Activated naive CD8-positive, alpha-beta T cell (primary cell): ENCODE measurements at regions not wholly inside any gene's neighbourhood (a gene's known extent, or its start where the extent isn't known, plus 50 kb on each side); places are given as distances from the start of the nearest gene placed in this dataset.
"Not testable (repeated sequence)": the region's sequence is repeated elsewhere in the genome, so short reads cannot be mapped to it uniquely, and the experiment has no call there.

Source experiments
- H3K27ac Mint-ChIP-seq: one replicate; pipeline ENCODE4 v1.8.0; 2021; ENCODE audit warnings: mixed read lengths
- H3K27me3 Mint-ChIP-seq: one replicate; pipeline ENCODE4 v1.8.0; 2021; ENCODE audit warnings: mixed read lengths
- H3K36me3 Mint-ChIP-seq: one replicate; pipeline ENCODE4 v1.8.0; 2021; ENCODE audit warnings: mixed read lengths
- H3K4me1 Mint-ChIP-seq: one replicate; pipeline ENCODE4 v1.8.0; 2021; ENCODE audit warnings: low read depth, mixed read lengths
- H3K4me3 Mint-ChIP-seq: one replicate; pipeline ENCODE4 v1.8.0; 2021; ENCODE audit warnings: mild to moderate bottlenecking, mixed read lengths
- H3K9me3 Mint-ChIP-seq: one replicate; pipeline ENCODE4 v1.8.0; 2021; ENCODE audit warnings: low read depth, mixed read lengths

DNA sequence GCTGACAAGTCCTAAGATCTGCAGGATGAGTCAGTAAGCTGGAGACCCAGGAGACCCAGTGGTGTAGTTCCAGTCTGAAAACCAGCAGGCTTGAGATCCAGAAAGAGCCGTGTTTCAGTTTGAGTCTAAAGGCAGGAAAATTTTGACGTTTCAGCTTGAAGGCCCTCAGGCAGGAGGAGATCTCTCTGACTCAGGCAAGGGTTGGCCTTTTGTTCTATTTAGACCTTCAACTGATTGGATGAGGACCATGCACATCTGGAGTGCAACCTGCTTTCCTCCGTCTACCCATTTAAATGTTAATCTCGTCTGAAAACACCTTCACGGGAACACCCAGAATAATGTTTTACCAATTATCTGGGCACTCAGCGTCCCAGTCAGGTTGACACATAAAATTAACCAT, 69.5 kb downstream of the NPIPA7 start:
- H3K27me3 Mint-ChIP-seq, H3K4me3 Mint-ChIP-seq, H3K36me3 Mint-ChIP-seq, H3K9me3 Mint-ChIP-seq, H3K4me1 Mint-ChIP-seq, H3K27ac Mint-ChIP-seq: not testable (repeated sequence)

- H3K4me1 Mint-ChIP-seq, H3K27ac Mint-ChIP-seq, H3K4me3 Mint-ChIP-seq, H3K27me3 Mint-ChIP-seq, H3K9me3 Mint-ChIP-seq, H3K36me3 Mint-ChIP-seq: not testable (repeated sequence)
Measured at GRCh38 chr16:16449712-16450237, 70.8 kb downstream of the NPIPA7 start.

DNA sequence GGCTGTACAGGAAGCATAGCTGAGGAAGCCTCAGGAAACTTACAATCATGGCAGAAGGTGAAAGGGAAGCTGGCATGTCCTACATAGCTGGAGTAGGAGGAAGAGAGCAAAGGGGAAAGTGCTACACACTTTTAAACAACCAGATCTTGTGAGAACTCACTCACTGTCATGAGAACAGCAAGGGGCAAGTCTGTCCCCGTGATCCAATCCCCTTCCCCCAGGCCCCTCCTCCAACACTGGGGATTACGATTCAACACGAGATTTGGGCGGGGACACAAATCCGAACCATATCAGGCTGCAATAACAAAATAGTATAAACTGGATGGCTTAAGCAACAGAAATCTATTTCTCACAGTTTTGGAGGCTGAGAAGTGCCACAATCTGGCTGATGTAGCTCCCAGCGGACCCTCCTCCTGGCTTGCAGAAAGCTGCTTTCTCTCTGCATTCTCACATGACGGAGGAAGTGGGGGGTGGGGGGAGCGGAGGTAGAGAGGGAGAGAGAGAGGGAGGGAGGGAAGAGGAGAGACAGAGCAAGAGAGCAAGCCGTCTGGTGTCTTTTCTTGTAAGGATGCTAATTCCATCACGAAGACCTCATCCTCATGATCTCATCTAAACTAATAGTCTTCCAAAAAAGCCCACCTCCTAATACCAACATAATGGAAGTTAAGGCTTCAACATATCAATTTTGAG, 72.9 kb downstream of the NPIPA7 start:
- H3K27me3 Mint-ChIP-seq, H3K27ac Mint-ChIP-seq, H3K9me3 Mint-ChIP-seq, H3K4me1 Mint-ChIP-seq, H3K4me3 Mint-ChIP-seq, H3K36me3 Mint-ChIP-seq: not testable (repeated sequence)

DNA sequence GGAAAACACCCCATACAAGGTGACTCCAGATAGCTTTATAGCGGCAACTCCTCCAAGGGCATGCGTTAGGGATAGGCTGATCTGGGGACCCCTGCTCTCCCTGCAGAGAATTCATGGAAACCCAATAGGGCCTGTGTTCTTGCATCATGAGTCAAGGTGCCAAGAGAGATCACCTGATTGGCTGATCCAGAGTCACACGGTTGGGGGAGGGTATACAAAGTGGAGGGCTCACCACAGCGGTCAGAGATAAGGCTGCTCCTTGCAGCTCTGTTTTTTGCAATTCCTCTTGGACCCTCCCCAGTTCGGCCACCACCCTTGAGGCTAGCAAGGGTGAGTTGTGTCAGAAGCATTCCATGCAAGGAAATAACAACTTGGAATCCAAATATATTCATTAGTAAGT, 79.6 kb downstream of the NPIPA7 start:
- not testable (repeated sequence) for H3K36me3 Mint-ChIP-seq, H3K4me1 Mint-ChIP-seq, H3K27me3 Mint-ChIP-seq, H3K4me3 Mint-ChIP-seq, H3K9me3 Mint-ChIP-seq, H3K27ac Mint-ChIP-seq

DNA sequence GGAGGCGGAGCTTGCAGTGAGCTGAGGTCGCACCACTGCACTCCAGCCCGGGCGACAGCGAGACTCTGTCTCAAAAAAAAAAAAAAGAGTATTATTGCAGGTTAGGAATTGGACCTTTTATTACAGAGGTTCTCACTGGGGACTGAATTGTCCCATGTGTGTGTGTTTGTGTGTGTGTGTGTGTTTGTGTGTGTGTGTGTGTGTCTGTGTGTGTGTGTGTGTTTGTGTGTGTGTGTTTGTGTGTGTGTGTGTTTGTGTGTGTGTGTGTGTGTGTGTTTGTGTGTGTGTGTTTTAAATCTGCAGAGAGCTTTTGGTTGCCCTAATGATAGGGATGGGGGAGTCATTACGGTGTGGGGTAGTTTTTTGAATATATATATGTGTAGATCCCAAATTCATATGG, 84.9 kb downstream of the NPIPA7 start:
- not testable (repeated sequence) for H3K4me1 Mint-ChIP-seq, H3K9me3 Mint-ChIP-seq, H3K36me3 Mint-ChIP-seq, H3K4me3 Mint-ChIP-seq, H3K27me3 Mint-ChIP-seq, H3K27ac Mint-ChIP-seq

DNA sequence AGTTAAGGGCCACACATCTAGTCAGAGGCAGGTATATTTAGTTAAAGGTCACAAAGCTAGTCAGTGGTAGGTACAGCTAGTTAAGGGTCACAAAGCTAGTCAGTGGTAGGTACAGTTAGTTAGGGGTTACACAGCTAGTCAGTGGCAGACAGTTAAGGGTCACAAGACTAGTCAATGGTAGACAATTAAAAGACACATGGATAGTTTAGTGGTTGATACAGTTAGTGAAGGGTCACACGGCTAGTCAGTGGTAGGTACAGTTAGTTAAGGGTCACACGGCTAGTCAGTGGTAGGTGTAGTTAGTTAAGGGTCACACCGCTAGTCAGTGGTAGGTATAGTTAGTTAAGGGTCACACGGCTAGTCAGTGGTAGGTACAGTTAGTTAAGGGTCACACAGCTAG, 110.0 kb downstream of the NPIPA7 start:
- H3K4me1 Mint-ChIP-seq, H3K4me3 Mint-ChIP-seq, H3K27ac Mint-ChIP-seq, H3K36me3 Mint-ChIP-seq, H3K27me3 Mint-ChIP-seq, H3K9me3 Mint-ChIP-seq: not testable (repeated sequence)

DNA sequence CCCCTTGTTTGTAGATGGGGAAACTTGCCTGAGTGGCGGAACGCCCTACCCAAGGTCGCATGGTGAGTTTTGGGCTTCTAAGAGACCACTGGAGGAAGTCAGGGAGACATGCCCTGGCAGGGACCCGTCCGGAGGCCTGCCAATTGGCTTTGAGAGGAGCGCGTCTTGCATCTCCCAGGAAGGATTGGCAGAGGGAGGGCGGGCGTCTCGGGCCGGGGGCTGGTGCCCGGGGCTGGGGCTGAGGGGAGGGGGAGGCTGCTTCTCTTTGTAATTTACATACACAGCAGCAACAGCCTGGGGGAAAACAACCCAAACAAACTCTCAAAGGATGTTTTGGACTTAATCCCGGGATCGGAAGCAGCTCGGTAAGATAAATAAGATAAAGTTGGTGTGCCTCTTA, 110.5 kb downstream of the NPIPA7 start:
- H3K27ac Mint-ChIP-seq, H3K9me3 Mint-ChIP-seq, H3K36me3 Mint-ChIP-seq, H3K27me3 Mint-ChIP-seq, H3K4me3 Mint-ChIP-seq, H3K4me1 Mint-ChIP-seq: not testable (repeated sequence)

- not testable (repeated sequence) for H3K27me3 Mint-ChIP-seq, H3K4me1 Mint-ChIP-seq, H3K36me3 Mint-ChIP-seq, H3K9me3 Mint-ChIP-seq, H3K27ac Mint-ChIP-seq, H3K4me3 Mint-ChIP-seq
Measured at GRCh38 chr16:16494114-16494513, 115.2 kb downstream of the NPIPA7 start.

- not testable (repeated sequence) for H3K27ac Mint-ChIP-seq, H3K9me3 Mint-ChIP-seq, H3K27me3 Mint-ChIP-seq, H3K4me1 Mint-ChIP-seq, H3K36me3 Mint-ChIP-seq, H3K4me3 Mint-ChIP-seq
Measured at GRCh38 chr16:16494998-16495397, 116.1 kb downstream of the NPIPA7 start.

GRCh38 chr16:16499875-16500274, 120.9 kb downstream of the NPIPA7 start:
- H3K27ac Mint-ChIP-seq, H3K27me3 Mint-ChIP-seq, H3K4me3 Mint-ChIP-seq, H3K36me3 Mint-ChIP-seq, H3K9me3 Mint-ChIP-seq, H3K4me1 Mint-ChIP-seq: not testable (repeated sequence)

GRCh38 chr16:16507041-16507440, 128.1 kb downstream of the NPIPA7 start:
- H3K4me1 Mint-ChIP-seq, H3K27me3 Mint-ChIP-seq, H3K4me3 Mint-ChIP-seq, H3K9me3 Mint-ChIP-seq, H3K27ac Mint-ChIP-seq, H3K36me3 Mint-ChIP-seq: not testable (repeated sequence)

- not testable (repeated sequence) for H3K9me3 Mint-ChIP-seq, H3K4me1 Mint-ChIP-seq, H3K27ac Mint-ChIP-seq, H3K27me3 Mint-ChIP-seq, H3K36me3 Mint-ChIP-seq, H3K4me3 Mint-ChIP-seq
Measured at GRCh38 chr16:16508344-16508743, 129.4 kb downstream of the NPIPA7 start.

DNA sequence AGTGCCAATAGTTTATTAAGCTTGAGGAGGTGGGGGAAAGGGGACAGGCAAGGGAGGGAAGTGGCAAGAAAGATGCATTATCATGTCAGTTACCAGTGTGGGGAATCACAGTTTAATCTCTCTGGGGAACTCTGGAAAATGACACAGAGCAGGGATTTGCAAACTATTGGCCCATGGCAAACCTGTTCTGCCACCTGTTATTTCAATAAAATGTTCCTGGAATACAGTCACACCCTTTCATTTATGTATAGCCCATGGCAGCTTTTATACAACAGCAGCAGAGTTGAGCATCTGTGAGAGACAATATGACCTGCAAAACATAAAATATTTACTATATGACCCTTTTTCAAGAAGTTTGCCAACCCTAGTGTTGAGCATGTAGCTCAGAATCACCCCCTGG, 140.5 kb downstream of the NPIPA7 start:
- not testable (repeated sequence) for H3K36me3 Mint-ChIP-seq, H3K9me3 Mint-ChIP-seq, H3K27ac Mint-ChIP-seq, H3K4me1 Mint-ChIP-seq, H3K27me3 Mint-ChIP-seq, H3K4me3 Mint-ChIP-seq

DNA sequence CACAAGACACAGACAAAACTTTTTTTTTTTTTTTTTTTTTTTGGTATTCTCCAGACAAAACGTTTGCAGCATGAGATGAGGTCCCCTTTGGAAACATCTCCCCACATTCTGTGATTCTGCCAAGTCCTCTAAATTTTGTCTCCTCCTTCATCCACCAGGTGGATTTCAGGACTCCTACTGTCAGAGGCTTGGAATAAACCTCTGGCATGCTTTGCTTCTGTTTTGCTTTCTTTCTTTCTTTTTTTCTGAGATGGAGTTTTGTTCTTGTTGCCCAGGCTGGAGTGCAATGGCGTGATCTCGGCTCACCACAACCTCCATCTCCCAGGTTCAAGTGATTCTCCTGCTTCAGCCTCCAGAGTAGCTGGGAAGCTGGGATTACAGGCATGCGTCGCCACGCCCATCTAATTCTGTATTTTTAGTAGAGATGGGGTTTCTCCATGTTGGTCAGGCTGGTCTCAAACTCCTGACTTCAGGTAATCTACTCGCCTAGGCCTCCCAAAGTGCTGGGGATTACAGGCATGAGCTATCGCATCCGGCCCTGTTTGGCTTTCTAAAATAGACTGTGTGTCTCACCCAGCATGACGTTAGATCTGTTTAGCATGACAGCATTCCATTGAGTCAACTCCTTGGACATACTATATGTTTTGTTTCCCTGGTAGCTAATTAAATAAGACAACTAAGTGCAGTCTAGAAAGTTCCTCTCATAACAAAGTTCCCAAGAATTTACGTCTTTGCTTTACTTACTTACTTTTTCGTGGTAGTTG, 142.5 kb downstream of the NPIPA7 start:
- H3K27ac Mint-ChIP-seq, H3K4me3 Mint-ChIP-seq, H3K27me3 Mint-ChIP-seq: not testable (repeated sequence)

DNA sequence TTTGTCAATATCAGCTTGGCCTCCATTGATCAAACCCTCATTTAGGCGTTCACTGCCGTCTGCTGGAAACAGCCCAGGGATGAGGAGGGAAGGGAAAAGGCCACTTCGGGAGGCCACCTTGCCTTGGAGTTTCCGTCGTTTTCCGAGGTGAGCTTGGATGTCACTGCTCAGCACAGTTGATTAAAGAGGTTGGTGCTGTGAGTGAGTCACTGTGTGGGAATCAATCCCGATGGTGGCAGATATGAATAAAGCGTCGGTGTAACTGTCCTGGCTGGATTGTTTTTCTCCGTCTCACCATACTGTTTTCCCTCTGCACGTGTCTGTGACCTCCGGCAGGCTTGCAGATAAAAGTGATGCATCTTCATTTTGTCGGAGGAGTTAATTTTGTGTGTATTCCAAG, 148.1 kb downstream of the NPIPA7 start:
- H3K4me1 Mint-ChIP-seq, H3K36me3 Mint-ChIP-seq, H3K9me3 Mint-ChIP-seq, H3K4me3 Mint-ChIP-seq, H3K27ac Mint-ChIP-seq, H3K27me3 Mint-ChIP-seq: not testable (repeated sequence)

More for the DNA sequence above, 142.5 kb downstream of the NPIPA7 start:
- H3K4me1 Mint-ChIP-seq, H3K36me3 Mint-ChIP-seq, H3K9me3 Mint-ChIP-seq: not testable (repeated sequence)

GRCh38 chr16:16530744-16531143, 151.8 kb downstream of the NPIPA7 start:
- not testable (repeated sequence) for H3K4me1 Mint-ChIP-seq, H3K4me3 Mint-ChIP-seq, H3K27me3 Mint-ChIP-seq, H3K36me3 Mint-ChIP-seq, H3K9me3 Mint-ChIP-seq, H3K27ac Mint-ChIP-seq
